IPS-11a (cell line): ENCODE measurements at regions not wholly inside any gene's neighbourhood (a gene's known extent, or its start where the extent isn't known, plus 50 kb on each side); places are given as distances from the start of the nearest gene placed in this dataset.
"Not testable (repeated sequence)": the region's sequence is repeated elsewhere in the genome, so short reads cannot be mapped to it uniquely, and the experiment has no call there.

ENCODE experiments used
- H3K4me3 ChIP-seq: one replicate; pipeline ENCODE4 v1.5.1; 2013; ENCODE audit warnings: low read depth, low read length, control low read depth

GRCh38 chr5:17364987-17365810 is 132.8 kb upstream of the TAF11L2 start:
- H3K4me3 ChIP-seq: no peak overlapping the region

GRCh38 chr5:17365811-17366138 is 132.3 kb upstream of the TAF11L2 start:
- H3K4me3 ChIP-seq: no peak overlapping the region

DNA sequence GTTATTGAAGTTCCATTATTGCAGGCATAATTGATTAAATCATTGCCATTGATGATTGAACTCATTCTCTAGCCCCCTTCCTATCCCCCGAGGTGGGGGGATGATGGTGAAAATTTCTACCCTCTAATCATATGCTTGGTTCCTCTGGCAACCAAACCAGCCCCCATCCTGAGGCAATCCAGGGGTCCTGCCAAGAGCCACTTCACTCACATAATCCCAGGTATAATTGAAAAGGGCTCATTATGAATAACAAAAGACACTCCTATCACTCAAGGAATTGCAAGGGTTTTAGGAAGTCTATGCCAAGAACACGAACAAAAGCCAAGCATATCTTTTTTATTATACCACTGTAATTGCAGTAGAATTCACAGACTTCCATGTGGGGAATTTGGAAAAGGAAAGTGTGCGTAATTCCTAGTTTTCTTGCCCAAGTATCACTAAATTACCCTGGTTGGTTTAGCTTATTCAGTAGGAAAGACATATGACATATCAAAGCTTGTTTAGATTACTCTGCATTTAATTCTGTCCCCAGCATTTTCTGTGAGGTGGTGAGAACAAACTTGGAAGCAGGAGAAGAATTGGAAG is 130.7 kb upstream of the TAF11L2 start:
- no peak overlapping the region for H3K4me3 ChIP-seq

- H3K4me3 ChIP-seq: no peak overlapping the region
Observed at GRCh38 chr5:17370651-17371050, 127.4 kb upstream of the TAF11L2 start.

DNA sequence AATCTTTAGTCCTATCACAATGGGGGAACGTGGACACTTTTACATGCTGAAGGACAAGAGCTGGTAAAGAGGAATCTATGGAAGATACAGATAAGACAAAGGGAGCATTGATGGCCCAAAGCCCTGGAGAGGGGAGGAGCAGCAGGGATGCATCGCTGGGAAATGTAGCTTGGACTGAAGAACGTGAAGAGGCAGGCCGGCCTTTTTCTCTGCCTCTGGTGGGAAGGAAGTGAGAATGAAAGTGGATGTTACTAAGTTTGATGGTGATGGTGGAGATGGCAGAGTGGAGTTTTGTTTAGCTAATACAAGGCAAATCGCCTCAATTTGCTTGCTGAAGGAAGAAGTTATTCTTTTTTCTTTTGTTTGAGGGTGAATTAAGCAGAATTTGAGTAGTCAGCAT is 124.6 kb upstream of the TAF11L2 start:
- no peak overlapping the region for H3K4me3 ChIP-seq

GRCh38 chr5:17373814-17374556 is 124.0 kb upstream of the TAF11L2 start:
- no peak overlapping the region for H3K4me3 ChIP-seq

- no peak overlapping the region for H3K4me3 ChIP-seq
Observed at GRCh38 chr5:17374973-17375742, 122.9 kb upstream of the TAF11L2 start.

GRCh38 chr5:17375886-17376285 is 122.1 kb upstream of the TAF11L2 start:
- H3K4me3 ChIP-seq: not testable (repeated sequence)

- no peak overlapping the region for H3K4me3 ChIP-seq
Observed at GRCh38 chr5:17378346-17378997, 119.6 kb upstream of the TAF11L2 start.

- H3K4me3 ChIP-seq: no peak overlapping the region
Observed at GRCh38 chr5:17379100-17379951, 118.7 kb upstream of the TAF11L2 start.

DNA sequence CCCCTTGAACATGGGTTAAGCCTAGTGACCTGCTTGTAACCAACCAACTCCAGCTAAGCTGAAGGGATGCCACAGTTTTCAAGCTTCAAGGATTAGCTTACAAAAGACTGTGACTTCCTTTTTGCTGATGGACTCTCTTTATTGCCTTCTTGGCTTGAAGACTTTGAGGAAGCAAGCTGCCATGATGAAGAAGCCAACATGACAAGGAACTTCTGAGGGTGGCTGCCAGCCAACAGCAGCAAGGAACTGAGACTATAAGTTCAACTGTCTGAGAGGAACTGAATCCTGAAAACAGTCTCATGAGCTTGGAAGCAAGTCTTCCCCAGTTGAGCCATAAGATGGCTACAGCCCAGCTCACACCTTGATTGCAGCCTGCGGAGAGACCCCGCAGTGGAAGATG is 116.1 kb upstream of the TAF11L2 start:
- no peak overlapping the region for H3K4me3 ChIP-seq

GRCh38 chr5:17383526-17383925 is 114.5 kb upstream of the TAF11L2 start:
- no peak overlapping the region for H3K4me3 ChIP-seq

GRCh38 chr5:17384181-17384580 is 113.8 kb upstream of the TAF11L2 start:
- H3K4me3 ChIP-seq: no peak overlapping the region

DNA sequence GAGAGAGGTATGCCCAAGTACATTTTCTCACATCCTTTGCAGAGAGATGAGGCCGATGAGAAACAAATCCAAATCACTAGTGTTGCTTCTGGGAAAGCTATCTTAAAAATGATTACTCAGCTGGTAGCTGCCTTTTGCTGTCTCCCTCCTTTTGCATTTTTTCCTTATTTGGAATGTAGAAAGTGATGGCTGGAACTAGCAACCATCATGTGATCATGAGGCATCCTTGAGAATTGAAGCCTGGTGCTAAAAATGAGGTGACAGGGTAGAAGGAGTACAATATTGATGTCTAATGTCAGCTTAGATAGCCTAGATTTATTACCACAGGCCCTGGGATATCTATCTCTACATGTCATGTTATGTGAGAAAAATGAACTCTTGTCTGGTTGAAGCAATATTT is 109.3 kb upstream of the TAF11L2 start:
- no peak overlapping the region for H3K4me3 ChIP-seq

- H3K4me3 ChIP-seq: no peak overlapping the region
Observed at GRCh38 chr5:17394086-17394485, 103.9 kb upstream of the TAF11L2 start.

GRCh38 chr5:17395106-17395880 is 102.7 kb upstream of the TAF11L2 start:
- no peak overlapping the region for H3K4me3 ChIP-seq

GRCh38 chr5:17396247-17396646 is 101.8 kb upstream of the TAF11L2 start:
- H3K4me3 ChIP-seq: no peak overlapping the region

GRCh38 chr5:17398431-17398830 is 99.6 kb upstream of the TAF11L2 start:
- H3K4me3 ChIP-seq: no peak overlapping the region
